22Rv1 (cell line): ENCODE measurements at regions not wholly inside any gene's neighbourhood (a gene's known extent, or its start where the extent isn't known, plus 50 kb on each side); places are given as distances from the start of the nearest gene placed in this dataset.

ENCODE experiments used
- ZFX ChIP-seq: fragments of 450-650 bp; IDR thresholded peaks from 2 replicates; pipeline ENCODE4 v1.6.1; 2017; ENCODE audit warnings: antibody characterized with exemption, borderline replicate concordance
- TF ChIP-seq, protein P1 (sequence below): fragments of 450-650 bp; IDR thresholded peaks from 2 replicates; pipeline ENCODE4 v1.5.1; 2017; ENCODE audit warnings: mild to moderate bottlenecking

DNA sequence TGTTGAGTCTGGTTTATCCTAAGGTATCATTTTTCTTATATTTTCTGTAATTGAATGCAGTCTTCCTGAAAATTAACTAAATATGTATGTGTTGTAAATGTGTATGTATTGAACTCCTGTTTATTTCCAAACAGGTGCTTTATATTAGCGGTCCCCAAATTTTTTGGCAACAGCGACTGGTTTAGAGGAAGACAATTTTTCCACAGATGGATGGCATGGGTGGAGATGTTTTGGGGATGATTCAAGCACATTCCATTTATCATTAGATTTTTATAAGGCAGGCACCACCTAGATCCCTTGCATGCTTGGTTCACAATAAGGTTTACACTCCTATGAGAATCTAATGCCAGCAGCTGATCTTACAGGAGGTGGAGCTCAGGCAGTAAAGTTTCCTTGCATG is 210.5 kb upstream of the ANO3 start:
- TF ChIP-seq, protein P1, sequence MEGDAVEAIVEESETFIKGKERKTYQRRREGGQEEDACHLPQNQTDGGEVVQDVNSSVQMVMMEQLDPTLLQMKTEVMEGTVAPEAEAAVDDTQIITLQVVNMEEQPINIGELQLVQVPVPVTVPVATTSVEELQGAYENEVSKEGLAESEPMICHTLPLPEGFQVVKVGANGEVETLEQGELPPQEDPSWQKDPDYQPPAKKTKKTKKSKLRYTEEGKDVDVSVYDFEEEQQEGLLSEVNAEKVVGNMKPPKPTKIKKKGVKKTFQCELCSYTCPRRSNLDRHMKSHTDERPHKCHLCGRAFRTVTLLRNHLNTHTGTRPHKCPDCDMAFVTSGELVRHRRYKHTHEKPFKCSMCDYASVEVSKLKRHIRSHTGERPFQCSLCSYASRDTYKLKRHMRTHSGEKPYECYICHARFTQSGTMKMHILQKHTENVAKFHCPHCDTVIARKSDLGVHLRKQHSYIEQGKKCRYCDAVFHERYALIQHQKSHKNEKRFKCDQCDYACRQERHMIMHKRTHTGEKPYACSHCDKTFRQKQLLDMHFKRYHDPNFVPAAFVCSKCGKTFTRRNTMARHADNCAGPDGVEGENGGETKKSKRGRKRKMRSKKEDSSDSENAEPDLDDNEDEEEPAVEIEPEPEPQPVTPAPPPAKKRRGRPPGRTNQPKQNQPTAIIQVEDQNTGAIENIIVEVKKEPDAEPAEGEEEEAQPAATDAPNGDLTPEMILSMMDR = no peak
- no peak for TF ChIP-seq ZFX
